Fibroblast of lung (primary cell): ENCODE measurements at regions not wholly inside any gene's neighbourhood (a gene's known extent, or its start where the extent isn't known, plus 50 kb on each side); places are given as distances from the start of the nearest gene placed in this dataset.

Experiments
- DNase-seq, 2 donors: peaks; one replicate each; pipeline versions ENCODE4 v3.0.0 to v3.0.0-alpha.2; 2010; ENCODE audit warnings: low read depth in 2 of 2
- H2AFZ ChIP-seq: 2 replicates; pipeline ENCODE4 v1.5.1; 2012; ENCODE audit warnings: low read length, control low read depth, inconsistent platforms
- H3K27ac ChIP-seq: 2 replicates; pipeline ENCODE4 v1.5.1; 2011; ENCODE audit warnings: low read length, control low read depth; ENCODE audit not compliant: insufficient read depth
- H3K27me3 ChIP-seq: 2 replicates; pipeline ENCODE4 v1.5.1; 2011; ENCODE audit warnings: mild to moderate bottlenecking, low read length; ENCODE audit not compliant: control insufficient read depth, insufficient read depth
- H3K36me3 ChIP-seq: 2 replicates; pipeline ENCODE4 v1.5.1; 2011; ENCODE audit warnings: low read length; ENCODE audit not compliant: control insufficient read depth, insufficient read depth
- H3K4me1 ChIP-seq: 2 replicates; pipeline ENCODE4 v1.5.1; 2011; ENCODE audit warnings: low read length; ENCODE audit not compliant: control insufficient read depth, insufficient read depth; ENCODE audit errors: extremely low read depth
- H3K4me2 ChIP-seq: 2 replicates; pipeline ENCODE4 v1.5.1; 2011; ENCODE audit warnings: low read length, control low read depth; ENCODE audit not compliant: insufficient read depth; ENCODE audit errors: extremely low read depth
- H3K4me3 ChIP-seq, 4 experiments: fragments of 200-600 bp in 1 of 4; sonication (generic) in 1 of 4; replicated peaks in 1 of 4; 2 replicates each; pipeline ENCODE4 v1.5.1; 2011 to 2016; ENCODE audit warnings: low read length in 4 of 4, low read depth in 3 of 4, mild to moderate bottlenecking in 3 of 4, control low read depth in 2 of 4, inconsistent platforms in 1 of 4, mixed read lengths in 1 of 4; ENCODE audit not compliant: insufficient read depth in 1 of 4; ENCODE audit errors: control extremely low read depth in 1 of 4
- H3K79me2 ChIP-seq: 2 replicates; pipeline ENCODE4 v1.5.1; 2012; ENCODE audit warnings: mild to moderate bottlenecking, low read length, inconsistent platforms; ENCODE audit not compliant: control insufficient read depth, insufficient read depth
- H3K9ac ChIP-seq: 2 replicates; pipeline ENCODE4 v1.5.1; 2011; ENCODE audit warnings: mild to moderate bottlenecking, low read length, control low read depth; ENCODE audit not compliant: insufficient read depth
- H3K9me3 ChIP-seq: 2 replicates; pipeline ENCODE4 v1.5.1; 2012; ENCODE audit warnings: low read depth, low read length; ENCODE audit not compliant: control insufficient read depth, insufficient read depth
- H4K20me1 ChIP-seq: 2 replicates; pipeline ENCODE4 v1.5.1; 2011; ENCODE audit warnings: low read length; ENCODE audit not compliant: control insufficient read depth, insufficient read depth; ENCODE audit errors: extremely low read depth
- CTCF ChIP-seq, 2 donors: IDR thresholded peaks in 1 of 2; conservative IDR thresholded peaks in 1 of 2; 1 replicate in 1 of 2; 2 replicates in 1 of 2; pipeline ENCODE4 v1.5.1; 2011 to 2012; ENCODE audit warnings: low read length in 2 of 2, control low read depth in 1 of 2, inconsistent platforms in 1 of 2, low read depth in 1 of 2, mild to moderate bottlenecking in 1 of 2
- EZH2 ChIP-seq: IDR thresholded peaks from 2 replicates; pipeline ENCODE4 v1.5.1; 2012; ENCODE audit warnings: low read length, control low read depth, mild to moderate bottlenecking; ENCODE audit errors: missing control alignments

- Histone ChIP-seq H3K4me2 (no peak overlapping the region), H3K79me2 (no peaks in the 10 kb centered on the region), H3K9me3 (no peaks in the 10 kb centered on the region), H3K4me1 (no peaks in the 10 kb centered on the region), H3K27me3 (peaks cover 3% of the 10 kb centered on the region), H3K27ac (no peak overlapping the region), H2AFZ (no peak overlapping the region), H4K20me1 (no peaks in the 10 kb centered on the region), H3K36me3 (no peaks in the 10 kb centered on the region), H3K9ac (no peak overlapping the region), H3K4me3 (no peak overlapping the region)
- DNase-seq = no peak
- no peak for TF ChIP-seq EZH2
- TF ChIP-seq CTCF (conservative IDR thresholded peaks at IDR 0.05 in 1 of 2, IDR thresholded peaks at IDR 0.05 in 1 of 2; ENCODE audit: low read depth in 1 of 2, low read length in 2 of 2) = no peak
Measured at GRCh38 chr3:160061525-160061924, 72.9 kb downstream of the IL12A start.

DNA sequence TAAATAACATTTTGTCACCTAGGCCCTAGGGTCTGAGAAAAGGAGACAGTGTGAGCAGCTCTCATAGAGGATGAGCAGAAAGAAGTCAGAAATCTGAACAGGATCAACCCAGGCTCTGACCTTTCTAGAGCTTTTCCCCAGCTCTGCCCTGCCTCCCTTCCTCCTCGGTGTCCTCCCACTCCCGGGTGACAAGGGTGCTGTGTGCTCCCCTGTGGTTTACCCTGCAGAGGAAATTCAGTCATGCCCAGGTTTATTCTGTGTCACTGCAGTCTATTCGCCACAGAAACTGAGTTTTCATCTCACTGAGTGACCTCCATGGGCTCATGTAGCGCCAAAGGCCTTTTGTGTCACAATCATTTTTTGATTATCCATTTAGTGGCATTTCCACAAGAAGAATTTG lies 76.6 kb downstream of the IL12A start:
- H3K4me2 ChIP-seq = no peak overlapping the region
- no peaks in the 10 kb centered on the region for H3K9me3 ChIP-seq
- no peaks in the 10 kb centered on the region for H3K79me2 ChIP-seq
- H2AFZ ChIP-seq = no peak overlapping the region
- no peak overlapping the region for H3K27ac ChIP-seq
- H3K4me1 ChIP-seq = no peaks in the 10 kb centered on the region
- H3K9ac ChIP-seq = no peak overlapping the region
- no peak for DNase-seq
- H4K20me1 ChIP-seq = no peaks in the 10 kb centered on the region
- no peaks in the 10 kb centered on the region for H3K36me3 ChIP-seq
- no peak for TF ChIP-seq CTCF (conservative IDR thresholded peaks at IDR 0.05 in 1 of 2, IDR thresholded peaks at IDR 0.05 in 1 of 2; ENCODE audit: low read depth in 1 of 2, low read length in 2 of 2)
- no peaks in the 10 kb centered on the region for H3K27me3 ChIP-seq
- no peak overlapping the region for H3K4me3 ChIP-seq

- H3K4me3 ChIP-seq = no peak overlapping the region
- no peaks in the 10 kb centered on the region for H3K79me2 ChIP-seq
- no peaks in the 10 kb centered on the region for H4K20me1 ChIP-seq
- H3K27ac ChIP-seq = no peak overlapping the region
- no peaks in the 10 kb centered on the region for H3K27me3 ChIP-seq
- no peaks in the 10 kb centered on the region for H3K36me3 ChIP-seq
- H3K9me3 ChIP-seq = no peaks in the 10 kb centered on the region
- TF ChIP-seq EZH2 (no peak), CTCF (conservative IDR thresholded peaks at IDR 0.05 in 1 of 2, IDR thresholded peaks at IDR 0.05 in 1 of 2; ENCODE audit: low read depth in 1 of 2, low read length in 2 of 2) (no peak)
- H2AFZ ChIP-seq = no peak overlapping the region
- no peak overlapping the region for H3K4me2 ChIP-seq
- H3K4me1 ChIP-seq = no peaks in the 10 kb centered on the region
- no peak for DNase-seq
- H3K9ac ChIP-seq = no peak overlapping the region
Measured at GRCh38 chr3:160065786-160066185, 77.2 kb downstream of the IL12A start.
